Kidney epithelial cell (primary cell): ENCODE measurements at regions not wholly inside any gene's neighbourhood (a gene's known extent, or its start where the extent isn't known, plus 50 kb on each side); places are given as distances from the start of the nearest gene placed in this dataset.

Source experiments
- DNase-seq: peaks from one replicate; pipeline ENCODE4 v3.0.0-alpha.2; 2010; ENCODE audit warnings: low read depth
- H3K27me3 ChIP-seq: 2 replicates; pipeline ENCODE4 v1.6.0; 2011; ENCODE audit warnings: low read length; ENCODE audit not compliant: control insufficient read depth, insufficient read depth
- H3K36me3 ChIP-seq: 2 replicates; pipeline ENCODE4 v1.5.1; 2011; ENCODE audit warnings: low read length; ENCODE audit not compliant: control insufficient read depth, insufficient read depth
- H3K4me3 ChIP-seq: 2 replicates; pipeline ENCODE4 v1.5.1; 2011; ENCODE audit warnings: low read depth, mild to moderate bottlenecking, control low read depth, low read length
- TF ChIP-seq, protein P1 (sequence below): IDR thresholded peaks from 2 replicates; pipeline ENCODE4 v1.5.1; 2011; ENCODE audit warnings: mild to moderate bottlenecking, moderate library complexity, low read length, control low read depth, inconsistent platforms; ENCODE audit not compliant: insufficient read depth, poor library complexity, severe bottlenecking

- no peak overlapping the region for H3K4me3 ChIP-seq
- H3K27me3 ChIP-seq = no peaks in the 10 kb centered on the region
- H3K36me3 ChIP-seq = no peaks in the 10 kb centered on the region
- no peak for DNase-seq
- TF ChIP-seq, protein P1, sequence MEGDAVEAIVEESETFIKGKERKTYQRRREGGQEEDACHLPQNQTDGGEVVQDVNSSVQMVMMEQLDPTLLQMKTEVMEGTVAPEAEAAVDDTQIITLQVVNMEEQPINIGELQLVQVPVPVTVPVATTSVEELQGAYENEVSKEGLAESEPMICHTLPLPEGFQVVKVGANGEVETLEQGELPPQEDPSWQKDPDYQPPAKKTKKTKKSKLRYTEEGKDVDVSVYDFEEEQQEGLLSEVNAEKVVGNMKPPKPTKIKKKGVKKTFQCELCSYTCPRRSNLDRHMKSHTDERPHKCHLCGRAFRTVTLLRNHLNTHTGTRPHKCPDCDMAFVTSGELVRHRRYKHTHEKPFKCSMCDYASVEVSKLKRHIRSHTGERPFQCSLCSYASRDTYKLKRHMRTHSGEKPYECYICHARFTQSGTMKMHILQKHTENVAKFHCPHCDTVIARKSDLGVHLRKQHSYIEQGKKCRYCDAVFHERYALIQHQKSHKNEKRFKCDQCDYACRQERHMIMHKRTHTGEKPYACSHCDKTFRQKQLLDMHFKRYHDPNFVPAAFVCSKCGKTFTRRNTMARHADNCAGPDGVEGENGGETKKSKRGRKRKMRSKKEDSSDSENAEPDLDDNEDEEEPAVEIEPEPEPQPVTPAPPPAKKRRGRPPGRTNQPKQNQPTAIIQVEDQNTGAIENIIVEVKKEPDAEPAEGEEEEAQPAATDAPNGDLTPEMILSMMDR = no peak
Observed at GRCh38 chr2:238655198-238655860, 192.6 kb upstream of the TWIST2 start.

- TF ChIP-seq, protein P1 = no peak
- H3K36me3 ChIP-seq = no peaks in the 10 kb centered on the region
- H3K27me3 ChIP-seq = no peaks in the 10 kb centered on the region
- DNase-seq = no peak
- no peak overlapping the region for H3K4me3 ChIP-seq
Observed at GRCh38 chr2:238655974-238656722, 191.7 kb upstream of the TWIST2 start.

GRCh38 chr2:238657132-238658053, 190.5 kb upstream of the TWIST2 start:
- Histone ChIP-seq H3K36me3 (no peaks in the 10 kb centered on the region), H3K4me3 (no peak overlapping the region), H3K27me3 (no peaks in the 10 kb centered on the region)
- TF ChIP-seq, protein P1 = no peak
- DNase-seq = no peak

DNA sequence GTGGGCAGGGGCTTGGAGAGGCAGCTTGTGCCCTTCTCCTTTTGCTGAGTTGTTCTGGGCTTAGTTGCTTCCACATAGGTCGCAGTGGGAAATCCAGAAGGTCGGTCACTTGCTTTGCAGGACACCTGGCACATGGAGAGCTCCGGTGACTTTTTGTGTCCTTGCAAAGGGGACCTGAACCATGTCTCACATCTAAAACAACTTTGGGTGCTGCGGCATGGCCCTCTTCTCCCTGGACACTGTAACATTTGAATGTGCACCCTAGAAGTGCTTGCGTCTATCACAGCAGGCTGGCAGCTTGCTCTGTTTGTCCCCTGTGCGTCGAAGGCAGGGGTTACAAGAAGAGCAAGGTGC, 189.9 kb upstream of the TWIST2 start:
- Histone ChIP-seq H3K27me3 (no peaks in the 10 kb centered on the region), H3K4me3 (no peak overlapping the region), H3K36me3 (no peaks in the 10 kb centered on the region)
- TF ChIP-seq, protein P1 = no peak
- no peak for DNase-seq

GRCh38 chr2:238658820-238659219, 189.1 kb upstream of the TWIST2 start:
- TF ChIP-seq, protein P1 = no peak
- H3K27me3 ChIP-seq = no peaks in the 10 kb centered on the region
- H3K36me3 ChIP-seq = no peaks in the 10 kb centered on the region
- DNase-seq = no peak
- H3K4me3 ChIP-seq = no peak overlapping the region
